NCI-H2171 (cell line): ENCODE measurements at regions not wholly inside any gene's neighbourhood (a gene's known extent, or its start where the extent isn't known, plus 50 kb on each side); places are given as distances from the start of the nearest gene placed in this dataset.

ENCODE experiments used
- DNase-seq: peaks from one replicate; lab custom pipeline; 2025; lab: John Stamatoyannopoulos, UW

DNA sequence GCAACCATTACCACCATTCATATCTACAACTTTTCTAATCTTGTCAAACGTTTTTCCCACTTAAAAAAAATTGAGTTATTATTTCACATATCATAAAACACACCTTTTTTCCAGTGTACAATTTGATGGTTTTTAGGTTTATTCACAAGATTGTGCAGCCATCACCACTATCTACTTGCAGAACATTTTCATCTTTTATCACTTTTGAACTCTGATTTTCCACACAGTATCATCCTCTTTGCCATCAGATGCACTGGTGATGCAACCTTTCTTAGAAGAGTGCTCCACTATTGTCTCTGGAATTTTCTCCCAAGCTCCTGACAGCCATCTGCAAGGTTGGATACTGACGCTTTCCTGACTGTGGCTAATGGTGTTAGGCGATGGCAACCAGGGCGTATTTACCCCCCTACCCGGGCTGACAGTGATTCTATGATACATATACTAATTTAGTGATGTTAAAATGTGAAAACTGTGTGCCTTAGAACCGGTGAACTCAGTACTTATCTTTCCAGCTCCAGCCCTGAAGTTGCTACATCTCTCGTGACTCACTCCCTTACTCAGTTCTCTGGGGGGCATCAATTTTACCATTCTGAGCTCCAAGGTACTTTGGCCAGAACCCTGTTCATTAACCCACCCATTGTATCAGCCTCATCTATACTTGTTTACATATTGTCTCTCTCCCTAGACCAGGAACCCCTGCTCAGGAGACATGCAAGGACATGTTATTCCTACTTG lies 105.4 kb upstream of the SPRED2 start:
- no peak for DNase-seq

DNA sequence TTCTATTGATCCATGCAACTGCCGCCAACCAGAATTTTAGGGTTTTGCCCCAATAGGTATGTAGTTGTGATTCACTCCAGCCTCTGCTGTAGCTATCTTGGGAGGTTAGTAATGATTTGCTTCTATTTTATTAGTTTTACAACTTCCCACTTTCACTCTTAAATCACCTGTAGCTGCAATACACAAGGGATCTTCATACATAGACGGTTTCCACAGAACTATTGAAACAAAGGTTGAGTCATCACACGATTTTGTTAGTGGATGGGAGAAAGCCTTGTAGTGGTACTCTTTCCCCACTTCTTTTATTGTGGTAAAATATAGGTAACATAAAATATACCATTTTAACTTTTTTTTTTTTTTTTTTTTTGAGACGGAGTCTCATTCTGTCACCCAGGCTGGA lies 104.2 kb upstream of the SPRED2 start:
- DNase-seq: no peak

DNA sequence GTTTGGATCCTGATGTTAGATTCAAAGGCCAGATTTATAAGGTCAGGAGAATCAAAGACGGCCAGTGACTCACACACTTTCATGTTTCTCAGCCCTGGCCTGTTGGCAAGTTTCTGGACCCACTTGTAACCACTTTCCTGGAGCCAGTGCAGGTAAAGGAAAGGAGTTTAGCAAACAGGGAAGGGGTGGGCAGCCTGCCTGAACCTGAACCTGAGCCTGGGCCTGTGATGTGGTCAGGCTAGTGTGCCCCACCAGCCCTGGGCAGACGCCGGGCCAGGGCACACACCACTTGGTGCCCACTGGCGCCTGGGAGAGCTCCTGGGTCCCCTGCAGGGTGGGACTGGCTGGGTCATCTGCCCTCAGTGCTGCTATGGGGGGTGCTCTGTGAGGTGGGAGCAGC lies 100.5 kb upstream of the SPRED2 start:
- DNase-seq: no peak

DNA sequence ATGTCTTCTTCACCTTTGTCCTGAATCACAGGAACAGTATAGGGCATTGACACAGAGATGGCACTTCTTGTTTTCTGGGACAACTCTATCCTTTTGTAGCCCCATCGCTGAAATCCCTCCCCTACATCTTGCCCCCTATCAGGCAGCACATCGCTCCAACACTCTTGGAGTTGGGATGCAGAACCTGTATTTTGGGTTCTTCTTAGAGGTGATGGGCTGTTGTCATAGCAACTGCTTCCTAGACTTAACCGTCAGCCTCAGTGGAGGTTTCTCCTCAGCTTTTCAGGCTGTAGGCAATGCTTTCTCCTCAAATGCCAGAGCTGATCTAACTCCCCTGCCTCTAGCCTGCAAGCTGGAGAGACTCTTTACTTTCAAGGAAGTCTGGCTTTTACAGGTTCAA lies 99.9 kb upstream of the SPRED2 start:
- no peak for DNase-seq

DNA sequence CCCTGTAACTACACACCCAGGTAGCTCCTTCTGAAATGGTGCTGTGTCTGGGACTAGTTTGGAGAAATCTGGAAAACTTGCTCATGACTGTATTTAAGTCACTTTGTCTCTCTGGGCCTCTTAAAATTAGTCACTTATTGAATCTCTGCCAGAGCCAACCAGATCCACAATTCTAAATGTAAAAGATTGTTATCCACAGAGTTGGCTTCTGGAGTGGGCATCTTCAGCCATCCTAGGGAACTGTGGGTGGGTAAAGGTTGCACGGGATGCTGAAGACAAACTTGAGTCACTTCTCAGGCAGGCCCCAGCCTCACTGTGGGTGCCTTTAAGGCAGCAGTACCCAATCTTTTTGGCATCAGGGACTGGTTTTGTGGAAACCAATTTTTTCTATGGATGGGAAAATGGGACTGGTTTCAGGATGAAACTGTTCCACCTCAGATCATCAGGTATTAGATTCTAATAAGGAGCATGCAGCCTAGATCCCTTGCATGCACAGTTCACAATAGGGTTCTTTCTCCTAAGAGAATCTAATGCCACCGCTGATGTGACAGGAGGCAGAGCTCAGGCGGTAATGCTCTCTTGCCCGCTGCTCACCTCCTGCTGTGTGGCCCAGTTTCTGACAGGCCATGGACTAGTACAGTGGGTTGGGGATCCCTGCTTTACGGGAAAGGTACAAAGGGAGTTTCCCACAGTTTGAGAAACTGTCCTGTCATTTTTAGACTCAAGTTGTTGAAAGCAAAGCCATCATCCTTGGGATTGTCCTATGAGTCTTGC lies 98.3 kb upstream of the SPRED2 start:
- DNase-seq: no peak

DNA sequence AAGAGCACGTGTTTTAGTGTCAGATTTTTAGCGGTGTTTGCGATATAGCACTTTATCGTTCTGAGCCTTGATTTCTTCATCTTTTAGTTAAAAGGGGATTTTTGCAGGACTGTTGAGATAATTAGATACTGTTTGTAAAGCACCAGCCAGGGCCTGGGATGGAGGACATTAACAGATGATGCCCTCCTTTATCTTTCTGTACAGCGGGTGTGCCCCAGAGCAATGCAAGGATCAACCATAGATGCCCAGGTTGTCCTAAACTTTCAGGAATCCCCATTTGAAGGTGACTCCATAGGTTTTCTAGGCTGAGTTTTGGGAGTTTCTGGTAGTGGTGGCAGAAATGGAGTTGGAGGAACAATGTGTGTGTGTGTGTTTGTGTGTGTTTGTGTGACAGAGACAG lies 97.0 kb upstream of the SPRED2 start:
- no peak for DNase-seq

DNA sequence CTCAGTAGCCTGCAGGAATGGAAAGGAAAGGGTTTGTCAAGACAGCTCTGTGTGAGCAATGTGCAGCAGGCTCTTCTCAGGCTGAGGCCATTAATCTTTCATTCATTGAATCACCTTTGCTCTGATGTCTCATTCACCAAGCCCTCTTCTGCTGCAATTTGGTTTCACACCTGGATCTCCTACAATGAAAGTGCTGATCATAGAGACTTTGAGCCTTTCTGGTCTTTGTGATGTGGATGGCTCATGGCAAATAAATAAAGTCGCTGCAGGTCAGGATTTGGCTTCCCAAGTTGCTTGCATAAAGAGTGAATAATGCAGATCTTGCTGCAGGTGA lies 95.8 kb upstream of the SPRED2 start:
- DNase-seq: no peak

DNA sequence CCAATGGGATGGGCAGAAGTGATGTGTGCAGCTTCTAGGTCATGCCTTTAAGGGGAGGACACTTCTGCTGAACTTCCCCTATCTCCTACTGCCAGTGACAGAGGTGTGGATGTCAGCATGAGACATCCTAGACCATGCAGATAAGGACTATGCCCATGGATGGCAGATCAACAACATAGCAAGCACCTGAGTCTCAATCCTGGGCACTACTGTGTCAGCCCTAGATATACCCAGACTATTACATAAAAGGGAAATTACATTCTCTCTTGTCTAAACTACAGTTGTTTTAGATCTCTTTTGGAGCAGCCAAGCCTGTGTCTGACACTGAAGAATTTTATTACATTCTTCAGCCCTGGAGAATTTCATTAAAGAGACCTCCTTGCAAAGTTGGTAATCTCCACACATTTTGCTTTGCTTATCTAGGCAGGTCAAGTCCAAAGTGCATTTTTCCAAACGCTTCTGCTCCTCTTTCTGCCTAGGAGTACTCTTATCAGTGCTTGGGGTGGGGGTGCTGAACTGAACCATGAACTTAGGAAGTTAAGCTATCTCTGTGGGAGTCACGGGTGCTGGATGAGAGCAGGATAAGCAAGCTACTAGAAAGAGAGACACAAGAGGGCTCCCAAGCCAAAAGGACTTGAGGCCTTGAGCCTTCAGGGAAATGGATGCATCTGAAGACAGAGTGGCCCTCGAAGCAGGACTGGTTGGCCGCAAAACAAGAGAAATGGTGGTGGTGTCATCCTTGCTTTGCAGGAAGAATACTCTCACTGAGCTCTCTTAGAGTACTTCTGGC lies 95.2 kb upstream of the SPRED2 start:
- DNase-seq: no peak

DNA sequence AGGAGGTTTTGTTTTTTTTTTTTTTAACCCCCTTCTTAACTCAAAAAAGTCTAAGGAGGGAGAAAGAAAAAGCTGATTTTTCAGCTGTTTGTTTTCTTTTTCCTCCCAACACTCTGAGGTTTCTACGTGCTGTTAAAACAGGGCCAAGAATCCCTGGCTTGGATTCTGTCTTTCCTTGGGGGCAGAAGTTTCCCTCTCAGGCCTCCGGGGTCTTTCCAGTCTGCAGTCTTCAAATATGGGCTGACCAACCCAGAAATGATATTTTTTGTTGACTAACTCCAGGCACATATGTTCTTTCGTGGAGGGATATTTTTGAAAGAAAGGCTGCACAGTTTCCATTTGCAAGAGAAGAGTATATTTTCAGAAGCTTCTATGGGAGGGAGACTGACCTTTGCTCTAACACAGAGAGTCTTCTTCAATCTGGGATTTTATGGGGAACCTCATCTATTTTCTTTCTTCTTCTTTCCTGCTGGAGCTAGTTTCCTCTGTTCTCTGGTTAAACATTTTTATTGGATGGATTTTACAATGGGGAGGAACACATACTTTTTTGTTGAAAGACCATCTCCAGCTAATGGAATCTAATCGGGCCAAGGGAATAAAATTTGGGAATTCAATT lies 93.3 kb upstream of the SPRED2 start:
- no peak for DNase-seq

DNA sequence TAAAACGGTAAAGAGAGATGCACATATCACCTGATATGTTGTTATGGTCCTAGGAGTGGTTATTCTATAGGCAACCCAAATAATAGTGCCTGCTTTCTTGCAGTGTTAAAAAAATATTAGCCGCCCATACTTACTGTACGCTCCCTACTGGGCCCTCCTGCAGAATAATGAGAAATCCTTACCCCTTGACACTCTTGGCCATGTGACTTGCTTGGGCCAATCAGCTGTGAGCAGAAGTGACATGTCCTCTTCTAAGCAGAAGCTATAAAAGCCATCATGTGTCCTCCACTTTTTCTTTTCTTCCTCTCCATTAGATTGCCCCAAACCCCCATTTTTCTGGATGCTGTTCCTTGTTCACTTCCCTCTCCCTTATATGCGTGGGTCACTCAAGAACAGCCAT lies 90.5 kb upstream of the SPRED2 start:
- no peak for DNase-seq

DNA sequence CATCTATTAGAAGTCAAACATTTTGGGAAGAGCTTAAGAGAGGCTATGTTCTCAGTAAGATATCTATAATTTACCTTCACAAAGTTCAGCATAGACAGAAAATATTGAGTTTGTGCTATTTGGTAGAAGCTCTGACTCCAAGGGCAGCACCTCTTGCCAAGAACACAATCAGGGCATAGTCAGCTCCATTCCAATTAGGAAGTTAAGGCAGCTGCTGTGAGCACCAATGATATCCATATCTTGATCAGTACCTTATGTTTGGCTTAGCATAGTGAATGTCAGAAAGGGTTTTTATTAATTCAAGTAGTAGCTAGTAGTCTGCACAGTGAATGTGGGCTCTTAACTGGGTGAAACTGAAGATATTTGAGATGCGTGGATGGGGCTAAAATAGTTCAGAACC lies 86.4 kb upstream of the SPRED2 start:
- DNase-seq: no peak

DNA sequence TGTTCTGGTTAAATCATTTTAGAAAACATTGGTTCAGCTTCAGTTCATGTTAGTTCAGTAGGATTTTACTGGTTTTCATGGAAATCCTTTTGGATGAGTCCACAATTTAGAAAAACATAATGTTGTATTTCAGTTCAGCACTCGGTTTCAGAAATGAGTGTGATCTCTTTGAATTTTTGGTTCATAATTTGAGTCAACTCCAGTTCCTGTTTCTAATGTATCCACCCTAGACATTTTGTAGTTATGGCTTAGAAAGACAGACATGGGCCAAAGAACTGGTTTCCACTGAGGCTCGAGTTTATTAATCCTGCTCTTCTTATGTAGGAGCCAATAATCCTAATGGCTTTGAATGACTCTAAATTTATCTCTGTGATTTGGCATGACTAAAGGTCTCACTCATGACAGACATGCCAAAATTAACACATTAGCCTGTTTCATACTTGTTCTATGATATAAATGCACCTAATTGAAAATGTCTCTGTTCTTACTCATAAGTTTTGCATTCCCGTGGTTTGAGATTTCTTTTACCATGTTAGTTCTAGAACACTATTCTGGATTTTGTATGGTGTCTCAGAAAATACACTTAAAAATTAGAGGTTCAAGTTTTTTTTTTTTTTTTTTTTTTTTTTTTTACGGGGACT lies 82.3 kb upstream of the SPRED2 start:
- no peak for DNase-seq

DNA sequence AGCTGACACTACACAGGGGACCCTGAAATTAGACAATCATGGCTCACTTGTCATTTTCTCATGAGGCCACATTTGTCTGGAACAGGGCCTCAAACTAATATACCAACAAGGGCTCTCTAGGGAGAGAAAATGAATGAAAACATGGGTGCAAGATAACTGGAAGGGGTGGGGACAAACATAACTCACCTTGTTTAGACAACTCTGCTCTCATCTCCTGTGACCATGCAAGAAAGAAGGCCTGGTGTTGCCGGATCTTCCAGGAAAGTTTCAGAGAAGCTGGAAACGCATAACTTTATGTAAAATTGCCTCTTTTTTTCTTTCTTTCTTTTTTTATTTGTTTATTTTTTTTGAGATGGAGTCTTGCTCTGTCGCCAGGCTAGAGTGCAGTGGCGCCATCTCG lies 80.4 kb upstream of the SPRED2 start:
- no peak for DNase-seq

DNA sequence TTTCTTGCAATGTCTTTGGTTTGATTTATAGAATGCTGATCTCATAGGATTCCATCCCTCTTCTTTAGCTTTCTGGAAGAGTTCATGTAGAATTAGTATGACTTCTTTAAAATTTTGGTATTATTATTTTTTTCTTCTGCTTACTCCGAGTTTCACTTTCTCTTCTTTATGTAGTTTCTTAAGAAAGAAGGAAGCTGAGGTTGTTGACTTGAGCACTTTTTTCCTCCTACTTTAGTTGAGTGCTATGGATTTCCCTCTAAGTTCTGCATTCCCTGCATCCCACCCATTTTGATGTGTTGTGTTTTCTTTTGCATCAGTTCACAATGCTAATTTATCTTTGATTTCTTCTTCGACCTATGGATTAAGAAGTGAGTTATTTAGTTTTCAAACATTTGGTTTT lies 78.9 kb upstream of the SPRED2 start:
- no peak for DNase-seq

DNA sequence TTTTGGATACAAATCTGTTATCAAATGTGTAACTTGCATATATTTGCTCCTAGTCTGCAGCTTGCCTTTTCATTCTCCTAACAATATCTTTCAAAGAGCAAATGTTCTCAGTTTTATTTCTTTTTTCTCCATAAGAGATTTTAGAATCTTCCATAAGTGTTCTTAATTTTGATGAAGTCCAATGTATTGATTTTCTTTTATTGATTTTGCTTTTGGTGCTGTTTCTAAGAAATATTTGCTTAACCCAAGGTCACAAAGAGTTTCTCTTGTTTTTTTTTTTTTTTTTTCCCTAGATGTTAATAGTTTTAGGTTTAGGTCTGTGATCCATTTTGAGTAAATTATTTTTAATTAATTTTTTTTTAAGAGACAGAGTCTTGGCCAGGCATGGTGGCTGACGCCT lies 75.8 kb upstream of the SPRED2 start:
- no peak for DNase-seq

DNA sequence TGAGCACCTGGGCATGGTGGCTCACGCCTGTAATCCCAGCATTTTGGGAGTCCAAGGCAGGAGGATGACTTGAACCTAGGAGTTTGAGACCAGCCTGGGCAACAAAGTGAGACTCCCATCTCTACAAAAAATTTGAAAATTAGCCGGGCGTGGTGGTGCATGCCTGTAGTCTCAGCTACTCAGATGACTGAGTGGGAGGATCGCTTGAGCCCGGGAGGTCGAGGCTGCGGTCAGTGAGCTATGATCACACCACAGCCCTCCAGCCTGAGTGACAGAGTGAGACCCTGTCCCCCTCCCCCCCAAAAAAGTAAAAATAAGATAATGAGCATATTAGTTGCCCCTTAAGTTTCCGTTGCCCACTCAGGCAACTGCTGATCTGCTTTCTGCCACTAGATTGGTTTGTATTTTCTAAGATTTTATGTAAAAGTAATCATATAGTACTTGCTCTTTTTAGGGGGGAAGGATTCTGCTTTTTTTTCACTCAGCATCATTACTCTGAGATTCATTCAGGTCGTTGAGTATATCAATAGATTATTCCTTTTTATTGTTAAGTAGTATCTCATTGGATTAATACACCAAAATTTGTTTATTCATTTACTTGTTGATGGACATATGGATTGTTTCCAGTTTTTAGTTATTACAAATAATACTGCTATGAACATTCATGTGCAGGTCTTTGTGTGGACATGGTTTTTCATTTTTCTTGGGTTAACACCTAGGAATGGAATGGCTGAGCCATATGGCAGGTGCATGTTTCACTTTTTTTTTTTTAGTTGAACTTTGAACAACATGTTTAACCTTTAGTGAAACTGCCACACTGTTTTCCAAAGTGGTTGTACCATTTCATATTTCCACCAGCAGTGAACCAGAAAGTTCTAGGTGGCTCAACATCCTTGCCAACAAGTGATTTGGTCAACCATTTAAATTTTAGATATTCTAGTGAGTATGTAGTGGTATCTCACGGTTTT lies 75.0 kb upstream of the SPRED2 start:
- no peak for DNase-seq

DNA sequence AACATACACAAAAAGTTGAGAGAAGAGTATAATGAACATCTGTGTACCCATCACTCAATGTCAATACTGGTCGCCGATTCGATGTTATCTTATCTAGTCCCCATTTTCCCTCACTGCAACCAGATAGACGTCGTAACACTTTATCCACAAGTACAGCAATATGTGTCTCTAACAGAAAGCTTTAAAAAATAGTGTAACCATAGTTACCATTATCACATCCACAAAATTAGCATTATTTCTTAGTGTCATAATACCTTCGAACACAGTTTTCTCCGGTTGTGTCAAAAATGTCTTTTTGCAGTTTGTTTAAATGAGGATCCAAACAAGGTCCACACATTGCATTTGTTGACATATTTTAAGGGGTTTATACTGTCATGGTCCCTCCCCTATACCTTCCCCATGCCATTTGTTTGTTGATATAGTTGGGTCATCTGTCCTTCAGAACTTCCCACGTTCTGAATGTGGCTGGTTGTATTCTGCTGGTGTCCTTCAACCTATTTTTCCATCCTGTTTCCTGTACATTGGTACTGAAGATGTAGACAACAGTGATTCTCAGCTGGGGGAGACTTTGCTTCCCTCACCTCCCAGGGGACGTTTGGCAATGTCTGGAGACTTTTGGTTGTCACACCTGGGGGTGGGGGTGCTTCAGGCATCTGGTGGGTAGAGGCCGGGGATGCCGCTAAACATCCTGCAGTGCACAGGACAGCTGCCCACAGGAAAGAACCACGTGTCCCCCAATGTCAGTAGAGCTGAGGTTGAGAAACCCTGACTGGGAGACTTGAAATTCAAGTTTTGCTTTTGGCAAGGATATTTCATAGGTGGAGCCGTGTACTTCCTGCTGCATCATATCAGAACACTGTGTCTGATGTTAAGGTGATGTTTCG lies 72.7 kb upstream of the SPRED2 start:
- no peak for DNase-seq

DNA sequence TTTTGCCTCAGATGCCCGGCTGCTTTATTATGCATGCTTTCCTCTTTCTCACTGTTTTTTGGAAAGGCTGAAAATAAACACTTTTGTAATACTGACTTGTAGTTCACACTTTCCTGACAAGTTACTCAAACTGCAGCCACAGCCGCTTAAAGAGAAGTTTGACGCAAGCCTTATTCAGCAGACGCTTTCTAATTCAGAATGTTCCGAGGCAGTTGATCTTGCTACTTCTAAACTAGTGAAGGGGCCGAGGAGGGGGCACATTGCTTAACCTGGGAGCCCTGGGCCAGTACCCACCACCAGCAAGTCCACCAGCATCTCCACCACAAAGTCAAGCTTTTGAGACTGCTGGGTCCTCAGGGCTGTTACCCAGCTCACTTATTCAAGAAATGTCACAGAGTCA lies 71.8 kb upstream of the SPRED2 start:
- DNase-seq: no peak

DNA sequence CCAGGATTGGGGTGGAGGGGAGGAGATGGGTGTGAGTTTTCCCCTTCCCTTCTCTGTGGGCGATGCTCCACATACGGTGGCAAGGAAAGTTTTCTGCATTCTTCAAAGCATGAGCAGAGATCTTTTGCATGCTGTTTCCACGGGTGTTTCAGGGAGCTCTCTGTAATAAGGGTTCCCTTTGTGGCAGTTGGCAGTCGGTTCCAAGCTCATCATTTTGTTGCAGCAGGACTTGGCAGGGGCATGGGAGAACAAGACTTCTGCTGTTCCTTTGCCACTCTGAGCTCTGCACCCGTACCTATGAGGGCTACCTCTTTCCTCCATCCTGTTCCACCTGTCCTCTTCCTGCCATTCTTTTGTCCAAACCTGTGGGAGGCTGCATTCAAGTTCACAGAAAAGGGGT lies 71.3 kb upstream of the SPRED2 start:
- DNase-seq: no peak

DNA sequence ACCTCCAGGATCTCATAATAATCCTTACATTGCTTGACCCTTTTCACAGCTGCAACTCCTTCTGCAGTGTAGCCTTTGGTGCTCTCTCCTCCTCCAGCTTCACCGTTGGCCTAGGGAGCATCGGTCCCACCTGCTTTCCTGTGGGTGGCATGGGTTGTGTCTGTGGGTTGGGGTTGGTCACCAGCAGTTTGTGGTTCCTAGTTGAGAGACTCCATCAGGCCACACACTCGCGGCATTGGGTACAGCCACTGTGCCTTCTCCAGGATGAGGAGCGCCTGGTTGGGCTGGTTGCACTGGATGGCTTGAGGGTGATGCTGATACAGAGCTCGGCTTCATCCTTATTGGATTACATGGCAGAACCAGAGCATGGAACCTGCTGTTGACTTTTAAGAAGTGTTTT lies 69.4 kb upstream of the SPRED2 start:
- no peak for DNase-seq
